Keratinocyte (primary cell): ENCODE measurements at regions not wholly inside any gene's neighbourhood (a gene's known extent, or its start where the extent isn't known, plus 50 kb on each side); places are given as distances from the start of the nearest gene placed in this dataset.
"Not testable (repeated sequence)": the region's sequence is repeated elsewhere in the genome, so short reads cannot be mapped to it uniquely, and the experiment has no call there.

Experiments used
- DNase-seq: peaks from one replicate; pipeline ENCODE4 v3.0.0-alpha.2; 2011; ENCODE audit warnings: low read depth, missing footprints, low spot score
- FAIRE-seq: peaks from 2 replicates; lab custom pipeline; 2011; peaks lifted over from hg19 to GRCh38; lab: Jason Lieb, UNC
- H2AFZ ChIP-seq: 2 replicates; pipeline ENCODE4 v1.6.0; 2012; ENCODE audit warnings: low read length, control low read depth, inconsistent platforms; ENCODE audit not compliant: control insufficient read depth
- H3K27ac ChIP-seq: 2 replicates; pipeline ENCODE4 v1.5.1; 2011; ENCODE audit warnings: low read length; ENCODE audit not compliant: control insufficient read depth, insufficient read depth
- H3K27me3 ChIP-seq: 3 replicates; pipeline ENCODE4 v1.6.0; 2011; ENCODE audit warnings: low read length; ENCODE audit not compliant: control insufficient read depth, insufficient read depth; ENCODE audit errors: extremely low read depth
- H3K36me3 ChIP-seq, 2 experiments: 2 replicates in 1 of 2; 3 replicates in 1 of 2; pipeline ENCODE4 v1.5.1; 2011; ENCODE audit warnings: low read length in 2 of 2, mild to moderate bottlenecking in 1 of 2; ENCODE audit not compliant: control insufficient read depth in 2 of 2, insufficient read depth in 2 of 2; ENCODE audit errors: extremely low read depth in 1 of 2
- H3K4me1 ChIP-seq: 3 replicates; pipeline ENCODE4 v1.5.1; 2011; ENCODE audit warnings: low read length; ENCODE audit not compliant: control insufficient read depth, insufficient read depth; ENCODE audit errors: extremely low read depth
- H3K4me2 ChIP-seq: 3 replicates; pipeline ENCODE4 v1.6.0; 2011; ENCODE audit warnings: low read depth, low read length; ENCODE audit not compliant: control insufficient read depth, insufficient read depth; ENCODE audit errors: extremely low read depth
- H3K4me3 ChIP-seq, 3 experiments: fragments of 200-600 bp in 1 of 3; sonication (generic) in 1 of 3; 2 replicates in 2 of 3; 3 replicates in 1 of 3; pipeline ENCODE4 v1.5.1; 2011 to 2016; ENCODE audit warnings: low read length in 3 of 3, mild to moderate bottlenecking in 3 of 3, control low read depth in 2 of 3, inconsistent platforms in 1 of 3, low read depth in 1 of 3, mixed read lengths in 1 of 3, mixed run types in 1 of 3, moderate library complexity in 1 of 3; ENCODE audit not compliant: control insufficient read depth in 2 of 3, insufficient read depth in 2 of 3; ENCODE audit errors: extremely low read depth in 1 of 3
- H3K79me2 ChIP-seq: 2 replicates; pipeline ENCODE4 v1.6.0; 2012; ENCODE audit warnings: low read length; ENCODE audit not compliant: control insufficient read depth, insufficient read depth
- H3K9ac ChIP-seq: 3 replicates; pipeline ENCODE4 v1.6.0; 2011; ENCODE audit warnings: low read length; ENCODE audit not compliant: control insufficient read depth, insufficient read depth; ENCODE audit errors: extremely low read depth
- H3K9me1 ChIP-seq: 3 replicates; pipeline ENCODE4 v1.6.0; 2011; ENCODE audit warnings: low read length; ENCODE audit not compliant: control insufficient read depth, insufficient read depth; ENCODE audit errors: extremely low read depth
- H3K9me3 ChIP-seq: 2 replicates; pipeline ENCODE4 v1.5.1; 2012; ENCODE audit warnings: low read depth, low read length; ENCODE audit not compliant: control insufficient read depth
- H4K20me1 ChIP-seq: 3 replicates; pipeline ENCODE4 v1.6.0; 2011; ENCODE audit warnings: low read length; ENCODE audit not compliant: control insufficient read depth, insufficient read depth; ENCODE audit errors: extremely low read depth
- CTCF ChIP-seq, 3 experiments: IDR thresholded peaks in 1 of 3; conservative IDR thresholded peaks in 1 of 3; optimal IDR thresholded peaks in 1 of 3; 2 replicates in 2 of 3; 3 replicates in 1 of 3; pipeline versions ENCODE3 to v1.5.1; 2011; ENCODE audit warnings: low read length in 3 of 3, mild to moderate bottlenecking in 3 of 3, moderate library complexity in 2 of 3, control low read depth in 1 of 3, inconsistent platforms in 1 of 3; ENCODE audit not compliant: insufficient read depth in 2 of 3; ENCODE audit errors: extremely low read depth in 1 of 3
- EZH2 ChIP-seq: IDR thresholded peaks from one replicate; pipeline ENCODE4 v1.6.1; 2012; ENCODE audit warnings: inconsistent platforms, mild to moderate bottlenecking, low read length, moderate library complexity
- dilution Hi-C: fragments of 300-500 bp; cut with MboI; formaldehyde crosslinking; loops from one replicate; pipeline ENCODE4 v1.7.0; 2020; ENCODE audit warnings: low sequenced_read_pairs; ENCODE audit not compliant: extremely low pct_ligation_motif_present

- Histone ChIP-seq H3K36me3 (no peaks in the 10 kb centered on the region), H3K27me3 (no peaks in the 10 kb centered on the region), H3K9ac (no peak overlapping the region), H2AFZ (no peak overlapping the region), H3K4me2 (no peak overlapping the region), H3K79me2 (no peaks in the 10 kb centered on the region), H3K9me1 (no peaks in the 10 kb centered on the region), H4K20me1 (no peaks in the 10 kb centered on the region), H3K4me3 (no peak overlapping the region), H3K27ac (no peak overlapping the region), H3K4me1 (no peaks in the 10 kb centered on the region), H3K9me3 (no peaks in the 10 kb centered on the region)
- FAIRE-seq (no peak), DNase-seq (no peak)
- dilution Hi-C loops, result no loop called here
- TF ChIP-seq CTCF (optimal IDR thresholded peaks at IDR 0.05 in 1 of 3, IDR thresholded peaks at IDR 0.05 in 1 of 3, conservative IDR thresholded peaks at IDR 0.05 in 1 of 3; ENCODE audit: extremely low read depth in 1 of 3, insufficient read depth in 2 of 3, low read length in 3 of 3), result no peak
- no peak for TF ChIP-seq EZH2
These were observed 1290.4 kb upstream of the TMEM132C start for GRCh38 chr12:126976579-126976978.

GRCh38 chr12:126979564-126979963, 1287.4 kb upstream of the TMEM132C start:
- H3K79me2 ChIP-seq, H3K9me1 ChIP-seq, dilution Hi-C loops, H3K4me1 ChIP-seq, H3K27me3 ChIP-seq, H3K9me3 ChIP-seq, H3K9ac ChIP-seq, H3K36me3 ChIP-seq, H3K4me2 ChIP-seq, DNase-seq, H2AFZ ChIP-seq, FAIRE-seq, H3K4me3 ChIP-seq, H3K27ac ChIP-seq, H4K20me1 ChIP-seq: not testable (repeated sequence)

GRCh38 chr12:126982707-126983106, 1284.3 kb upstream of the TMEM132C start:
- Histone ChIP-seq H3K4me3 (no peak overlapping the region), H3K9ac (no peak overlapping the region), H3K79me2 (no peaks in the 10 kb centered on the region), H2AFZ (no peak overlapping the region), H3K4me1 (no peaks in the 10 kb centered on the region), H3K9me1 (no peaks in the 10 kb centered on the region), H3K27me3 (no peaks in the 10 kb centered on the region), H3K27ac (no peak overlapping the region), H4K20me1 (no peaks in the 10 kb centered on the region), H3K4me2 (no peak overlapping the region), H3K36me3 (no peaks in the 10 kb centered on the region), H3K9me3 (no peaks in the 10 kb centered on the region)
- no peak for DNase-seq
- no peak for FAIRE-seq
- TF ChIP-seq CTCF (optimal IDR thresholded peaks at IDR 0.05 in 1 of 3, IDR thresholded peaks at IDR 0.05 in 1 of 3, conservative IDR thresholded peaks at IDR 0.05 in 1 of 3; ENCODE audit: extremely low read depth in 1 of 3, insufficient read depth in 2 of 3, low read length in 3 of 3) (no peak), EZH2 (no peak)
- dilution Hi-C loops, result no loop called here

GRCh38 chr12:126983735-126984134, 1283.2 kb upstream of the TMEM132C start:
- H3K9me1 ChIP-seq, H3K4me1 ChIP-seq, H3K9ac ChIP-seq, dilution Hi-C loops, H2AFZ ChIP-seq, H3K27ac ChIP-seq, H4K20me1 ChIP-seq, FAIRE-seq, H3K9me3 ChIP-seq, H3K4me2 ChIP-seq, H3K4me3 ChIP-seq, H3K27me3 ChIP-seq, H3K79me2 ChIP-seq, H3K36me3 ChIP-seq, DNase-seq: not testable (repeated sequence)
